NCI-H2196 (cell line): ENCODE measurements at regions not wholly inside any gene's neighbourhood (a gene's known extent, or its start where the extent isn't known, plus 50 kb on each side); places are given as distances from the start of the nearest gene placed in this dataset.

Experiments
- DNase-seq: peaks from one replicate; lab custom pipeline; 2025; ENCODE audit not compliant: unreplicated experiment; lab: John Stamatoyannopoulos, UW

DNA sequence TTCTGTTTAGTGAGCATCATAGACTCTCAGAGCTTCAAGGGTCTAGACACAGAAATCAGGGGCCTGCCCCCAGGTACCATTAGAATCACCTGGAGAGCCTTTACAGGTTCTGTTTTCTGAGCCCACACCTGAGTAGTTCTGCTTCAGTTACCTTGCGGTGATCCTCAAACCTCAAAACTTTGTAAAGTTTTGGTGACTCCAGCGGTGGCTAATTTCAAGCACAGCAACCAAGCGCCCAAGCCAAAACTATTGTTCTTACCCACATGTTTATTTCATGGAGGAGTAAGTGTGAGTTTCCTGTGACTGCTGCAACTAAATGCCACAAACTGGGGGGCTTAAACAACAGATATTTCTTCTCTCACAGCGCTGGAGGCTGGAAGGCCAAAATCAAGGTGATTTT, 108.9 kb downstream of the FOXD1 start:
- no peak for DNase-seq

DNA sequence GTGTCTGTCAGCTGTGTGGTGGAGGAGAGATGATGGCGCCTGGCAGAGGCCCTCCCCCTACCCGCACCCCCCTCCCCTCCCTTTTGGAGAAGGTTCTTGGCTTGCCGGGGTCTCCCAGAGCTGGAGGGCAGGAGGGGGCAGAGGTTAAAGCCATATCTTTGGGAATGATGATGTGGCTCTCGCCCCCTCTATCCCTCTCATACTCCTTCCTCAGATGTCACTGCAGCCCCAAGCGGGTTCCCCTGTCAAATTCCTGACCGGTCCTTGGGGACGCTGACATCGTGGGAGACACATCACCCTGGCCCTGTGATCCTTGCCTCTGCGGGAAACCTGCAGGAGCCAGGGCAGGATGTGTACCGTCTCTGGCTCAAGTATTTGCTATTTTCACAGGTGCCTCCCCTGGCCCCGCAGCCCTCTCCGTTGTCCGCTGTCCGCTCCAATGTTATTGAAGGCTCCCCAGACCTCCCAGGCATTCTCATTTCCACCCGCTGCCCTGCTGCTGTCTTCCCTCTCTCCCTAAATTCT, 109.5 kb downstream of the FOXD1 start:
- DNase-seq: no peak

DNA sequence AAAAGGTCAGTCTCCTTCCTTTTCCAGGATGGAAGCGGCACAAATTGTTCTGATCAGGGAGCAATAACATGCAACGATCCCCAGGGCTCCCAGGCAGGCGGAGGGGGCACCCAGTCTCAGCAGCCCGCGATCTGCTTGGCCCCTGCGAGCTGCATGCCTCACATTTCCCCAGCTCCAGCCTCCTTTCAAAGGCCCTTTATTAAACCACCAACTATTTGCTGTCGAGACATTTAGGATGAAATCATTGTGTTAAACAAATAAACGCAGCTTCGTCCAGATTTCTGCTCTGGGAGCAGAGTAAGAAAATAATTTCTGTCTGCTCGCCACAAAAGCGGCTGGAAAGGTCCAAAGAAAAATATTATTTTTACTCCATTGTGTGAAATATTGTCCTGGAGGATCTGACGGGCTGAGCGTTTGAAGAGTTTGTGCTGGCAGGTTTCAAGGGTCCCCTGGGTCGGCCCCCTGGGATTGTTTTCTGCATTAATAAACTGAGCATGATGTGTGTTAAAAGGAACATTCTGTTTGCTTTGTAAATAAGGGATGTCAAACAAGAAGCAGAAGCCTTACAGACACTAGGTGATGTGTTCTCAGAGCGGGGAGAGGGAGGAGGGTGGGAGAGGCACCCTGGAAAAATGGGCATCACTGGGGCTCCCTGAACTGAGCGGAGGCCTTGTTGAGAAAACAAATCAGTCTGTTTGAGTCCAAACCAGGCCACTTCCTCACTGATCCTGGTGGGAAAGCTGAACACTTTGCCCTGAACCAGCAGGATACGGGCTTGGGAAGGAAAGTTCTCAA, 110.1 kb downstream of the FOXD1 start:
- DNase-seq: no peak

DNA sequence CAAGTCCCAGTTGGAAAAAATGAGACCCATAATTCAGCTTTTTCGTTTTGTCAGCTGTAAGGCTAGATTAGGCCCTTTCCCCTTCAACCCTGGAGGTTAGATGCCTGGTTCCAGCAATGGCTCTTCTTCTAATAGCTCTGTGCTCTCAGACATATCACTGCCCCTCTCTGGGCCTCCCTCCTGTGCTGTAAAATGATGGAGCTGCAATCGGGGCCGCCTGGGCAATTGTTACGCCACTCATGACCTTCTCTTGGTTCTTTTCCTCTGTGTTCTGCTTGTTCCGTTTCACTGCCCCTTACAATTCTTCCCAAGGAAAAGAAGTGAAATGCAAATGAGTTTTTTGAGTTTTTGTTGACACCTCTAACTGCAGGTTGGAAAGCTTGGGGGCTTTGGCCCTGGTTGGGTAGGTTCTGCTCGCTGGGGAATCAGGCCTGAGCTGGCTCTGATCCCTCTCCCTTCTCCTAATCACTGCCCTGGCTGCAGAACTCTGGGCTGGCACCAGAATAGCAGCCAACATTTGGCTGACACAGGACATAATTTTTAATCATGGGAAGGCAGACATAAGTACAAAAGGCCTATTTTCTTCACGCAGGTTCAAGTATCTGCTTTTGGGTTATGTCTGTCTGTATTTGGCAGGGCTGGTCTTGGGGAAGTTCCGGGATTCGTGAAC, 110.9 kb downstream of the FOXD1 start:
- DNase-seq: no peak

DNA sequence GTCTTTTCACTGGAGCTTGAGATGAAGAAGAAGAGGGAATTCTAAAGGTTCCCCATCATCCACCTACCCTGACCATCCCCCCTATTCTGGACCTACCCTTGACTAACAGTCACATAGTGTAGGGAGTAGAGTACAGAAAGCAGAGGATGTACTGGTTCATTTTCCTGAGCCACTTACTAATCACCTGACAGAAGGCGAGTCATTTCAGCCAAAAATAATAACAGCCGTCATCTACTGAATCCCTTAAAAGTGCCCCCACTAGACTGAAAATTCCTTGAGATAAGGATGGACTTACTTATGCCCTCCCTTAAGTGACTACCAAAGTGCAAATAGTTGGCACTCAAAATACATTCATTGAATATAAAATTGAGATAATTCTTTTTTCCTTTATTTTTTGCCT, 112.2 kb downstream of the FOXD1 start:
- DNase-seq: no peak

DNA sequence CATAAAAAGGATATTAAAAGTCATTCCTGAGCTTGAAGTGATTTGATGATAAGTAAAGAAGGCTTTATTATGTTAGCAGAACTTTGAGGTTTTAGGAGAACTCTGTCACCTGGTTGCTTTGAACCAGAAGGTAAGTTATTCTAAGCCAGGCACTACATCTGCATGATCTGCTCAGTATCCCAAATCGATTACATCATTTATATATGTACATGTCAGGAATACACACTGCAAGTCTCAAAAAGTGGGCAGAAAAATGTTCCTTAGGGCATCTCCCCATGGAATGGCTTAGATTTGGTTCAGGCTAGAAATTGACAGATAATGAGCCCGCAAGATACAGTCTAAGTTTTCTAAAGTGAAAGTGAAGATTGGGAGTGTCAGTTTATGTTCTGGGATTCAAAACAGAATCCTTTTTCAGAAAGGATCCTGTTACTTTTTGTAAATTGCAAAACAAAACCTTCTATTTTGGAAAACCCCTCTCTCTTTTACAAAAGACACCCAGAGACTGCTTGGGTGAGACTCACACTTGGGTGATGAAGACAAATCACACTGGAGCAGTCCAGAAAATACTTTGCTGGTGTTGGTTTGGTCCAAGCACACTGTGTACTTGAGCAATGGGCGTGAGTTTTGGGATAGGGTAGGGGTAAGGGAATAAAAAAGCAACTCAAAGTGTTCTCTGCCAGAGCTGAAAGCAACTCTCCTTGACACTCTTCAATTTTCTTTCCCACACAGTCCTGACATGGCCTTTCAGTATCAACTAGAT, 114.5 kb downstream of the FOXD1 start:
- DNase-seq: no peak

DNA sequence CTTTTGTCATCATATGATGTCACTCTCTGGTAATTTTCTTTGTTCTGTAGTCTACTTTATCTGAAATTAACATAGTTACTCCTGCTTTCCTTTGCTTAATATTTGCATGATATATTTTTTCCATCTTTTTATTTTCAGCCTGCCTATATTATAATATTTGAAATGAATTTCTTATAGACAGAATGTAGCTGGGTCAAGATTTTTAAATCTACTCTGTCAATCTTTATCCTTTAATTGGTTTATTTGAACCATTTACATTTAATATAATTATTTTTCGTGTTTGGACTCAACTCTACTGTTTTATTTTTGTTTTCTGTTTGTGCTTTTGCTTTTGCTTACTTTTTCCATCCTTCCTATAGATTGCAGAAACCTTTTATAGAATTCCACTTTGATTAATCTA, 118.0 kb downstream of the FOXD1 start:
- DNase-seq: no peak

DNA sequence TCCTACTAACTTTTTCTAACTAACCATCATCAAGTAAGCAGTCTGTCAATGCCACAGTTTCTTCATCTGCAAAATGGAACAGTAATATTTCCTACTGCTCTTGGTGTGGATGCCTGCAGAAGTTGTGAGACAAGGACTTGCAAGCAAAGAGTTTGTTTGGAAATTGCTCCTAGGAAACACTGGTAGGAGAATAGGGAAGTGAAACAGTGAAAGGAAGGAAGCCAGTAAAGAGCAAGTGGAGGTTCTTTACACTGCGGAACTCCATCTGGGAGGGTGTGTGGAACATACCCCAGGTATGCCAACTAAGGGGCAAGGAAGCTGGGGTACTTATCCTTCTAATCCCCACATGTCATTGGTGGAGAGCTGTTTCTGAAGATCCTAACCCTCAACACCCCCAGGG, 119.9 kb downstream of the FOXD1 start:
- DNase-seq: no peak

DNA sequence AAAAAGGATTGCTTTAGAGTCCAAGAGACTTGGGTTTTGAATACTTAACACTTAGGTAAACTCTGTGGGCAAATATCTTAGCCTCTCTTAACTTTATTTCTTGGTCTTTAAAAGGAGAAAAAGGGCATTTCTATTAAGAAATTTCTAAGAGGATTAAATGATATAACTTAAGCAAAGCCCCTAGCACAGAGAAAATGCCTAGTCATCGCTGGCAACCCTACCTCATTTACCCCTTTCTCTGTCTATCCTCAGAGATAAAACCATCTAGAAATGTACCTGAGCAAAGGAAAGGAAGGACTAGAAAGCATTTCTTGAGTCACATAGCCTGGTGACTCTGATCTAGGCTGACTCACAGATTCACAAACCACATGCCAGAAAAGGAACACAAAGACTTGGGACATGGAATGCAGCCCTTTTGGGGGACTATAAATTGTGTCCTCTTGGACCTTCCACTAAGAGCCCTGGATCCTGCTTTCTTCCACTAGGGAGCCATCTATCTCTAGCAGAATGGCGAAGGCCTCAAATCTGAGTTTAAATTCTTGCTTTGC, 120.6 kb downstream of the FOXD1 start:
- no peak for DNase-seq

DNA sequence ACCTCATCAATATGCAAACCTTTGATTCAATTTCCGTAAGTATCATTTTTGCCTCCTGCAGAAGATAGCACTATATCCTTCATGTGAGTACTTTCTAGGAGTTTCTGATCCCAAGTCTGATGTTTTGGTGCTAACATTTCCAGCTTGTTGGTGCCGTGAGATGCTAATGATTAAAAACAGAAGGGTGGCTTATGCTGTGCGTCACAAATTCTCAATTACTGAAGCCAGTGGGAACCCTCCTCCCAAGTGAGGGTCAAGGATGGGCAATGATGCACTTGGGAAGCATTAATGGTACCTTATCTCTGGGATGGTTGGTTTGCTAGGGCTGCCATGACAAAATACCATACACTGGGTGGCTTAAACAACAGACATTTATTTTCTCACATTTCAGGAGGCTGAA, 123.0 kb downstream of the FOXD1 start:
- DNase-seq: no peak

DNA sequence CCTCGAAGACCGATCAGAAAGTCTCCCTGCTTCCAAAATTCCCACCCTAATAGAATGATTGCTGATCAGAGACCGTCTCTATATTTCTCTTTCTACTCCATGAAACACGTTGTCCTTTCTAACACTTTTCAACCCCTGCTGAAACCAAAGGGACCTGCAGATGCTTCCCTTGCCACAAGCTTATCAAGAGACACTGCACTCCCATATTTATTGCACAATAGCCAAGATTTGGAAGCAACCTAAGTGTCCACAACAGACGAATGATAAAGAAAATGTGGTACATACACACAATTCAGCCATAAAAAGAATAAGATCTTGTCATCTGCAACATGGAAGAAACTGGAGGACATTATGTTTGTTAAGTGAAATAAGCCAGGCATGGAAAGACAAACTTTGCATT, 125.1 kb downstream of the FOXD1 start:
- no peak for DNase-seq

DNA sequence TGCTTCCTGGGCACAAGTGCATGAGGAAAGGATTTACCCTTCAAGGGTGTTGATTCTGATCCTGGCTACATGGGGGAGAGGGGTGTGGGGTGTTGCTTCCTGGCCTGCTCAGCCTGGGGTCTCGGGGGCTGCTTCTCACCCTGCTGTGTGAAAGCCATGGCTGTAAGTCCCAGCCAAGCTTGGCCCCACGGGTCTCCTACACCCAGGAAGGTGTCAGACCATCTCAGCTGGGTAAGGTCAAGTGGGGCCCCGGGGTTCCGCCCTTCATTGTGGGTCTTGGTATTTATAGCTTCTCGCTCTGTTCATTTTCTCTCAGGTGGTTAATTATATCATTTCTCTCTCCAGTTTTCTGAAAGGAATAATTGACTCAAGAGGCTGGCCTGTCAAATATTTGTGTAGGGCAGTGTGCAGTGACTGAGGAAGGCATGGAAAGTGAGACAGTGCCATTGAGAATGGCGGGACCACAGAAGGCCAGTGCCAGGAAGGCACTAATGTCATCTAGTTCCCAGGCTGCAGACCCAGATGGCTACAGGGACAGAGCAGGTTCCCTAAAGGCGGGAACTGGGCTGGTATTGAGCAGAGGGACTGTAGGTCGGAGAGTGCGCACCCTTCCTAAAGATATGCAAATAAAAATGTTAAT, 126.0 kb downstream of the FOXD1 start:
- no peak for DNase-seq

DNA sequence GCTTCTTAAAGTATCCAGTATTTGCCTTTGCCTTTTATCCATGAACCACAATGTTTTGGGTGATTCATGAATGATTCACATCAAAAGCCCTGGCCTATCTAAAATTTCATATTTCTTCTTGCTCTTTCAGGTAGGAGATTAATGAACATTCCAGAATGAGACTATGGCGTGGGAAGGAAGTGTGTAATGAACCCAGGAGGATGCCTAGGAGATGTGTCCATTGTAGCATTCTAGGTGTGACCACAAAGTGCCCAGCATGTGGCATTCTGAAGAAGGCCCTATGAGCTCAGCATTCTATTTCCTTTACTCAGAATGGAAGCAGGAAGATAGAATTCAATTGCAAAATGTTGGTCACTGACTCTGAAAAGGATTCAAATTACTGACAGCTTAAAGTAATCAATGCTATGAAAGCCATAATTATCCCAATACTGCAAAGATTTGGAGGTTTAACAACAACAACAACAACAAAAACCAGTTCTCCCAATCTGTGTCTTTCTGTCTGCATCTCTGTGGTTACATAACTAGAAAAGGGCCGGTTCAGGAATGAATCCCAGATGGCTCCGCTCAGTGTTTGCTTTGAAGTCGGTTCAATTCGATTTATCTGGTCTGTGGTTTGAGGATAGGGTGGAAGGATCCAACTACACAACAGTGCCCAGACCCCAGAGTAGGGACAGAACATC, 126.7 kb downstream of the FOXD1 start:
- no peak for DNase-seq

DNA sequence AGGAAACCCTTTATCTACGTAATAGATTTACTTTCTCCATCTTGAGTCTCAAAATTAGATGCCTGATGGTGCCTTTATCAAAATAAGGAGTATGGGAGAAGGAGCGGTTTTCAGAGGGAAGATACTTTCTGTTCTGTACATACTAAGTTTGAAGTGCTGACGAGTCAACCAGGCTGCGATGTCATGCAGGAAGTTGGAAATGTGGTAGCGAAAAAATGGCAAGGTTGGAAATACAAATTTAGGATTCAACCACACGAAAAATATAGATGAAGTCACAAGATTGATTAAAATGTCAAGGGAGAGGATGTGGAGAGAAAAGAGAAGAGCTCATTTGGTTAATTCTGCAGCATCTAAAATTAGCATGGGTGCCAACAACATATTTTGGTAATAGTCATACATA, 129.5 kb downstream of the FOXD1 start:
- no peak for DNase-seq

DNA sequence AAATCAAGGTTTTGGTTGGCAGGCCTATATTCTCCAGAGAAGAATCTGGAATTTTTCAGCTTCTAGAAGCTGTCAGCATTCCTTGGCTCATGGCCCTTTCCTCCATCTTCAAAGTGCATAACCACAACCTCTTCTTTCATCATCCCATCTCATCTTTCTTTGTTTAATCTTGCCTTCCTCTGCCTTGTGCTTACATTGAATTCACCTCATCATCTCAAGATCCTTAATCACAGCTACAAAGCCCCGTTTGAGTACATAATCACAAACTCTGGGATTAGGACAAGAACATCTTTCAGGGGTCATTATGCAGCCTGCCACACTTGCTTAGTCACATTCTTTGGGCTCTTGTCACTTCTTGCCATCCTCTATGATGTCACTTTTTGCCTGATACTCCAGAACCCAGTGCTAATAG, 130.3 kb downstream of the FOXD1 start:
- DNase-seq: no peak

DNA sequence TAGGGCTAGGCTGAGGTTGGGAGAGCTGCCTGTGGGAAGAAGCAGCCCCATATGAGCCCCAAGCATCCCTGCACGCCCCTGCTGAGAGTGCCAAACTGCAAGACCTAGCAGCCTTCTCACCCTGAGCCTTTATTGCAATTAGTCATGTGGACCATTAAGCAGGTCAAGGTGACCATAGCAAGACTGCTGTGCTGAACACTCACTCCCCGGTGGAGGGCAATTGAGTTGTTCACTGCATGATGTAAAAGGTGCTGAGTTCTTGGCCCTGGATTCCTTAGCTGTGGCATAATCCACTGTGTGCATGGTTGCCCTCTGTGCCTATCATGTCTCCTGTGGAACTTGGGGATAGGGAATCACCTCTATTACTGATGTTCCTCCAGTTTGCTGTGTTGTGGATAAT, 131.1 kb downstream of the FOXD1 start:
- no peak for DNase-seq

DNA sequence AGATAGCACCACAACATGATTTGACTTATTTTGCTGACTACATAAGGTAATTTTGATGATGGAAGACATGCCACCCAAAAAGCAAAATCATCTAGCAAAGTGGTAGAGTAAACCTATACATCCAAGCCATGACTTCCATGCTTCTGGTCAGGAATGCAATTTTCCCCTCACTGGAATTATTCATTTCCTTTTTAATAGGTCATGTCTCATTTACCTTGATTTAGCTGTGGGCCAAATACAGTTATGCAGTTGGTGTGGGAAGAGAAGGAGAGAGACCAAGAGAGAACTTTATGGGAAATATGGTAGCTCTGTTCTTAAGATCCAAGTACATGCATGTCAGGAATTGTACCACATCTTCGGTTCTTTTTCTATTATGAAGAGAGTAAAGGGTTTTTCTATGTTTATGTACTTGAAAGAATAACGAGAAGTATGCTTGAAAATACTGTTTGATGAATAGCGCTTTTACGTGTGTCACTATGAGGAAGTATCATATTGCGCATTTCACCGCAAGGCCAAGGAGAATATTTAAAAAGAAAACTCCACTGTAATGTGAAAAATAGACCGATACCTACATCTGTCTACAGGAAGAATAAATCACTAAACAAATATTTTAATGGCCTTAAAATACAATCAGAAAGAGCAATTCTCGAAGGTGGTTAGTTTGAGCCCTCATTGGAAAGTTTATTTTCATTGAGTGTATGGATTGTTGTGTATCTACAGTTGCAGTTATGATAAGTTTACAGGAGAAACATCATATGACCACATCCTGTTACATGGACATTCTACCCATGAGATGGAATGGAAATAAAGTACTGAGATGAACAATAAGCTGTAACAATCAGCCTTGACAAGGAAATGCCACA, 134.0 kb downstream of the FOXD1 start:
- no peak for DNase-seq

DNA sequence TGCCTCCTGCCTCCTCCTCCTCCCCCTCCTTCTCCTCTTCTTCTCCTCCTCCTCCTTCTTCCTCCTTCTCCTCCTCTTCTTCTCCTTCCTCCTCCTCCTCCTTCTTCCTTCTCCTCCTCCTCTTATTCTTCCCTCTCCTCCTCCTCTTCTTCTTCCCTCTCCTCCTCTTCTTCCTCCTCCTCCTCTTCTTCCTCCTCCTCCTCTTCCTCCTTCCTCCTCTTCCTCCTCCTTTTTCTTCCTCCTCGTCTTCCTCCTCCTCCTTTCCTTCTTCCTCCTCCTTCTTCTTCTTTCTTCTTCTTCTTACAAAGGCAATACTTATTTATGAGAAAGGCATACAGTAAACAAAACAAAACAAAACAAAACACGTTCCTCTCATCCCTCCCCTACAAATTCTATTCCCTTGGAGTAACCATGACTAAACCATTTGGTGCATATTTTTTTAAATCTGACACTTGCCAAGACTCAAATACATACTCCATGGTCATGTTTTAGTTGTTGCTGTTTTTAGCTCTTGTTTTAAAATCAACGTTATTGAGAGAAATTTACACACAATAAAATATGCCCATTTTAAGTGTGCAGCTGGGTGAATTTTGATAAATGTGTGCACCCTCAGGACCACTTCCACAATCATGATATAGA, 135.6 kb downstream of the FOXD1 start:
- no peak for DNase-seq
